ENCODE measurements at regions not wholly inside any gene's neighbourhood (a gene's known extent, or its start where the extent isn't known, plus 50 kb on each side); places are given as distances from the start of the nearest gene placed in this dataset.

GRCh38 chr13:44199627-44200207 lies 173.9 kb upstream of the SERP2 start:
- no peak overlapping the region for H3K4me3 ChIP-seq (ENCODE audit: low read depth, low read length)
- DNase-seq (ENCODE audit: low read depth), result no peak
- TF ChIP-seq CTCF (IDR thresholded peaks at IDR 0.05; ENCODE audit: insufficient read depth, low read depth, low read length, missing control alignments), result no peak

GRCh38 chr13:44206434-44206833 lies 167.2 kb upstream of the SERP2 start:
- no peak for TF ChIP-seq CTCF (IDR thresholded peaks at IDR 0.05; ENCODE audit: insufficient read depth, low read depth, low read length, missing control alignments)
- DNase-seq (ENCODE audit: low read depth), result no peak
- H3K4me3 ChIP-seq (ENCODE audit: low read depth, low read length), result no peak overlapping the region

GRCh38 chr13:44207476-44207875 lies 166.1 kb upstream of the SERP2 start:
- TF ChIP-seq CTCF (IDR thresholded peaks at IDR 0.05; ENCODE audit: insufficient read depth, low read depth, low read length, missing control alignments), result no peak
- H3K4me3 ChIP-seq (ENCODE audit: low read depth, low read length), result no peak overlapping the region
- DNase-seq (ENCODE audit: low read depth), result no peak

GRCh38 chr13:44210525-44210924 lies 163.1 kb upstream of the SERP2 start:
- no peak overlapping the region for H3K4me3 ChIP-seq (ENCODE audit: low read depth, low read length)
- DNase-seq (ENCODE audit: low read depth), result no peak
- TF ChIP-seq CTCF (IDR thresholded peaks at IDR 0.05; ENCODE audit: insufficient read depth, low read depth, low read length, missing control alignments), result no peak

- no peak for DNase-seq (ENCODE audit: low read depth)
- H3K4me3 ChIP-seq (ENCODE audit: low read depth, low read length), result no peak overlapping the region
- no peak for TF ChIP-seq CTCF (IDR thresholded peaks at IDR 0.05; ENCODE audit: insufficient read depth, low read depth, low read length, missing control alignments)
Observed at GRCh38 chr13:44211286-44211685, 162.3 kb upstream of the SERP2 start.

- TF ChIP-seq CTCF (IDR thresholded peaks at IDR 0.05; ENCODE audit: insufficient read depth, low read depth, low read length, missing control alignments), result no peak
- H3K4me3 ChIP-seq (ENCODE audit: low read depth, low read length), result no peak overlapping the region
- DNase-seq (ENCODE audit: low read depth), result no peak
Observed at GRCh38 chr13:44211704-44212346, 161.8 kb upstream of the SERP2 start.

Data from GM12865 (cell line).